ENCODE measurements at regions not wholly inside any gene's neighbourhood (a gene's known extent, or its start where the extent isn't known, plus 50 kb on each side); places are given as distances from the start of the nearest gene placed in this dataset.

DNA sequence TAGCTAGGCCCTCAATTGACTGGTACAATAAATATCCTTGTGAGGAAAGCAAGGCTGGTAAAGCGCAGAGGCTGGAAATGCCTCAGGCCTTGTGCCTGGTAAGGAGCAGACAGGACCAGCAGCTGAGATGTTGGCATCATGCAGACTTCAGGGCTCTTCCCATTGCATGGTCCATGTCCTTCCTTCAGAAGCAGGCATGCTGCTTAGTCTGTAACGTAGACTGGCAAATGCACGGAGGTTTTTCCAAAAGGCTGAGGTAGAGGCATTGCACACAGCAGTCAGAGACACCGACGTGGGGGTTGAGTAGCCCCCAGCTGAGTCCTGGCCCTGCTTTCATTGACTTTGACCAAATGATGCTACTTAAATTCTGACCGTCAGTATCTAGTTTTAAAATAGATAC, 87.1 kb downstream of the ADRB2 start:
- Histone ChIP-seq H3K4me3 (replicated peaks in 1 of 3; ENCODE audit: insufficient read depth in 1 of 3, low read depth in 2 of 3, low read length in 3 of 3) (no peak overlapping the region), H4K20me1 (ENCODE audit: insufficient read depth, low read length) (no peaks in the 10 kb centered on the region), H3K36me3 (replicated peaks in 1 of 2; ENCODE audit: control insufficient read depth in 1 of 2, insufficient read depth in 2 of 2, low read length in 2 of 2) (no peaks in the 10 kb centered on the region), H3K27ac (ENCODE audit: extremely low read length, insufficient read depth, low read length) (no peak overlapping the region), H2AFZ (ENCODE audit: low read length) (no peak overlapping the region), H3K4me2 (ENCODE audit: low read depth, low read length) (no peak overlapping the region), H3K27me3 (ENCODE audit: control insufficient read depth in 1 of 2, insufficient read depth in 2 of 2, low read length in 2 of 2) (no peaks in the 10 kb centered on the region), H3K9ac (ENCODE audit: insufficient read depth, low read depth, low read length) (no peak overlapping the region), H3K9me3 (ENCODE audit: low read length) (no peaks in the 10 kb centered on the region), H3K4me1 (ENCODE audit: insufficient read depth, low read length) (no peaks in the 10 kb centered on the region), H3K79me2 (ENCODE audit: insufficient read depth, low read length) (no peaks in the 10 kb centered on the region)
- DNase-seq (ENCODE audit: low spot score) = no peak
- no peak for FAIRE-seq
- no peak for ATAC-seq
- BruUV-seq (replicated peaks) = no TSS peak
- intact Hi-C loops (cut with micrococcal nuclease; ENCODE audit: unreplicated experiment) = loop anchor here (2.0 kb wide), 2 partner anchors 85 to 121 kb away; no protein-coding TSS in a partner anchor
- 39% methylated on average over 6 of the region's 6 CpGs for WGBS (ENCODE audit: low lambda C conversion rate)
- CTCF ChIA-PET (ENCODE audit: low intra/inter-chr PET ratio, low total read pairs) = no interaction called here
- POLR2A ChIA-PET = no interaction called here
- in situ Hi-C loops (cut with HindIII; ENCODE audit: extremely low pct_ligation_motif_present, low pct_unique_long_range_greater_than_20kb) = no loop called here
- no peak for TF ChIP-seq ZMYM3 (CRISPR knock-in tag; IDR thresholded peaks at IDR 0.05)
- TF ChIP-seq ZNF350 (CRISPR knock-in tag; IDR thresholded peaks at IDR 0.05; ENCODE audit: borderline replicate concordance, low read depth) = no peak
- TF ChIP-seq ARNT (IDR thresholded peaks at IDR 0.05) = no peak
- TF ChIP-seq ZNF792 (CRISPR knock-in tag; IDR thresholded peaks at IDR 0.05) = no peak
- TF ChIP-seq, protein P1, sequence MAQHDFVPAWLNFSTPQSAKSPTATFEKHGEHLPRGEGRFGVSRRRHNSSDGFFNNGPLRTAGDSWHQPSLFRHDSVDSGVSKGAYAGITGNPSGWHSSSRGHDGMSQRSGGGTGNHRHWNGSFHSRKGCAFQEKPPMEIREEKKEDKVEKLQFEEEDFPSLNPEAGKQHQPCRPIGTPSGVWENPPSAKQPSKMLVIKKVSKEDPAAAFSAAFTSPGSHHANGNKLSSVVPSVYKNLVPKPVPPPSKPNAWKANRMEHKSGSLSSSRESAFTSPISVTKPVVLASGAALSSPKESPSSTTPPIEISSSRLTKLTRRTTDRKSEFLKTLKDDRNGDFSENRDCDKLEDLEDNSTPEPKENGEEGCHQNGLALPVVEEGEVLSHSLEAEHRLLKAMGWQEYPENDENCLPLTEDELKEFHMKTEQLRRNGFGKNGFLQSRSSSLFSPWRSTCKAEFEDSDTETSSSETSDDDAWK (CRISPR knock-in tag; IDR thresholded peaks at IDR 0.05) = no peak
- TF ChIP-seq, protein P2, sequence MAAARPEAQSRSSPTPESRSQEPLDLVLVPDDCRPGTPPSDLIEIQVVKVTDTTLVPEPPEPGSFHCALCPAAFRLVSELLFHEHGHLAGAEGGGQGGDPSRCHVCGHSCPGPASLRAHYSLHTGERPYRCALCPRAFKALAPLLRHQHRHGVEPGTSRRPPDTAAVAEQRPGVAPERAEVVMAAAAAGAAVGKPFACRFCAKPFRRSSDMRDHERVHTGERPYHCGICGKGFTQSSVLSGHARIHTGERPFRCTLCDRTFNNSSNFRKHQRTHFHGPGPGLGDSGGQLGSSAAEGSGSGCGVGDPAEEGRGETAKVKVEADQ (CRISPR knock-in tag; IDR thresholded peaks at IDR 0.05; ENCODE audit: borderline replicate concordance) = no peak
- TF ChIP-seq, protein P3, sequence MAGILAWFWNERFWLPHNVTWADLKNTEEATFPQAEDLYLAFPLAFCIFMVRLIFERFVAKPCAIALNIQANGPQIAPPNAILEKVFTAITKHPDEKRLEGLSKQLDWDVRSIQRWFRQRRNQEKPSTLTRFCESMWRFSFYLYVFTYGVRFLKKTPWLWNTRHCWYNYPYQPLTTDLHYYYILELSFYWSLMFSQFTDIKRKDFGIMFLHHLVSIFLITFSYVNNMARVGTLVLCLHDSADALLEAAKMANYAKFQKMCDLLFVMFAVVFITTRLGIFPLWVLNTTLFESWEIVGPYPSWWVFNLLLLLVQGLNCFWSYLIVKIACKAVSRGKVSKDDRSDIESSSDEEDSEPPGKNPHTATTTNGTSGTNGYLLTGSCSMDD (CRISPR knock-in tag; IDR thresholded peaks at IDR 0.05) = no peak
- no peak for TF ChIP-seq ZBTB7A (CRISPR knock-in tag; IDR thresholded peaks at IDR 0.05)

Measured in HepG2 (cell line).